NCI-H187 (cell line): ENCODE measurements at regions not wholly inside any gene's neighbourhood (a gene's known extent, or its start where the extent isn't known, plus 50 kb on each side); places are given as distances from the start of the nearest gene placed in this dataset.
A peak's percentile ranks its signal among the peaks of the same experiment; 100 is the strongest.

Experiments used
- DNase-seq, 2 experiments: peaks; one replicate each; lab custom pipeline; 2025; lab: John Stamatoyannopoulos, UW

- DNase-seq = peak; percentile 5 to 9
Measured at GRCh38 chr2:219997341-219997851, 370.0 kb downstream of the SLC4A3 start.

- no peak for DNase-seq
Measured at GRCh38 chr2:219998107-219998506, 370.7 kb downstream of the SLC4A3 start.

GRCh38 chr2:219998714-219999227 is 371.3 kb downstream of the SLC4A3 start:
- DNase-seq = no peak

GRCh38 chr2:220000080-220000479 is 372.6 kb downstream of the SLC4A3 start:
- DNase-seq = no peak

- no peak for DNase-seq
Measured at GRCh38 chr2:220000586-220000985, 373.2 kb downstream of the SLC4A3 start.

- no peak for DNase-seq
Measured at GRCh38 chr2:220001751-220002150, 374.3 kb downstream of the SLC4A3 start.

- no peak for DNase-seq
Measured at GRCh38 chr2:220002251-220002650, 374.8 kb downstream of the SLC4A3 start.

- no peak for DNase-seq
Measured at GRCh38 chr2:220002699-220003098, 375.3 kb downstream of the SLC4A3 start.

- DNase-seq = no peak
Measured at GRCh38 chr2:220005362-220005761, 377.9 kb downstream of the SLC4A3 start.

- DNase-seq = no peak
Measured at GRCh38 chr2:220006152-220006621, 378.8 kb downstream of the SLC4A3 start.

- DNase-seq = no peak
Measured at GRCh38 chr2:220011859-220012258, 384.4 kb downstream of the SLC4A3 start.

GRCh38 chr2:220014961-220015360 is 387.5 kb downstream of the SLC4A3 start:
- DNase-seq = no peak

GRCh38 chr2:220015576-220015975 is 388.1 kb downstream of the SLC4A3 start:
- DNase-seq = no peak

GRCh38 chr2:220025207-220025606 is 397.8 kb downstream of the SLC4A3 start:
- DNase-seq = no peak

GRCh38 chr2:220029013-220029412 is 401.6 kb downstream of the SLC4A3 start:
- no peak for DNase-seq

GRCh38 chr2:220033546-220033945 is 406.1 kb downstream of the SLC4A3 start:
- no peak for DNase-seq

- DNase-seq = no peak
Measured at GRCh38 chr2:220034426-220035130, 407.1 kb downstream of the SLC4A3 start.

GRCh38 chr2:220036431-220036830 is 409.0 kb downstream of the SLC4A3 start:
- DNase-seq = no peak

GRCh38 chr2:220040346-220040745 is 412.9 kb downstream of the SLC4A3 start:
- no peak for DNase-seq

GRCh38 chr2:220041447-220041846 is 414.0 kb downstream of the SLC4A3 start:
- DNase-seq = no peak

- no peak for DNase-seq
Measured at GRCh38 chr2:220043155-220043989, 415.9 kb downstream of the SLC4A3 start.

GRCh38 chr2:220043990-220044335 is 416.5 kb downstream of the SLC4A3 start:
- DNase-seq = no peak

GRCh38 chr2:220044383-220044782 is 417.0 kb downstream of the SLC4A3 start:
- no peak for DNase-seq
